ENCODE measurements at regions not wholly inside any gene's neighbourhood (a gene's known extent, or its start where the extent isn't known, plus 50 kb on each side); places are given as distances from the start of the nearest gene placed in this dataset.
A peak's percentile ranks its signal among the peaks of the same experiment; 100 is the strongest.
"Not testable (repeated sequence)": the region's sequence is repeated elsewhere in the genome, so short reads cannot be mapped to it uniquely, and the experiment has no call there.

DNA sequence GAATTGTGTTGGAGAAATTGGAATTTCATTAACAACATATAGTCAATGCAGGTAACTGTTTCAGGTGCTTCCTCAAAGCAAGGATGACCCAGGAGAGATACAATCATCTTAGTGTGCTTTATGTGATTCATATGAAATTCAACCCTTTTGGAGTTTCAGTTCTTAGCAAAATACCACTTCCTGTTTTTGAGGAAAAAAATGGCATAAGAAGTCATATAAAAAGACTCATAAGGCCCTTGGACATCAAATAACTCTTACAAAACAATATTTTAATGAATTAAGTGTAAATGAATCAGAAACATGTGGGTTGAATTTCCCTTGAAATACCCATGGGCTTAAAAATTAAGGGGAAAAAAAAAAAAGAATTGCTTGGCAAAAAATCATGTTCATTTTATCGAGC lies 926.6 kb downstream of the LTN1 start:
- H3K79me2 ChIP-seq (ENCODE audit: insufficient read depth, low read length): no peaks in the 10 kb centered on the region
- H3K36me3 ChIP-seq (ENCODE audit: insufficient read depth, low read length): no peaks in the 10 kb centered on the region
- no peak overlapping the region for H3K4me3 ChIP-seq (ENCODE audit: low read length, poor library complexity, severe bottlenecking)
- no peak overlapping the region for H2AFZ ChIP-seq (ENCODE audit: low read length)
- TF ChIP-seq, protein P1, sequence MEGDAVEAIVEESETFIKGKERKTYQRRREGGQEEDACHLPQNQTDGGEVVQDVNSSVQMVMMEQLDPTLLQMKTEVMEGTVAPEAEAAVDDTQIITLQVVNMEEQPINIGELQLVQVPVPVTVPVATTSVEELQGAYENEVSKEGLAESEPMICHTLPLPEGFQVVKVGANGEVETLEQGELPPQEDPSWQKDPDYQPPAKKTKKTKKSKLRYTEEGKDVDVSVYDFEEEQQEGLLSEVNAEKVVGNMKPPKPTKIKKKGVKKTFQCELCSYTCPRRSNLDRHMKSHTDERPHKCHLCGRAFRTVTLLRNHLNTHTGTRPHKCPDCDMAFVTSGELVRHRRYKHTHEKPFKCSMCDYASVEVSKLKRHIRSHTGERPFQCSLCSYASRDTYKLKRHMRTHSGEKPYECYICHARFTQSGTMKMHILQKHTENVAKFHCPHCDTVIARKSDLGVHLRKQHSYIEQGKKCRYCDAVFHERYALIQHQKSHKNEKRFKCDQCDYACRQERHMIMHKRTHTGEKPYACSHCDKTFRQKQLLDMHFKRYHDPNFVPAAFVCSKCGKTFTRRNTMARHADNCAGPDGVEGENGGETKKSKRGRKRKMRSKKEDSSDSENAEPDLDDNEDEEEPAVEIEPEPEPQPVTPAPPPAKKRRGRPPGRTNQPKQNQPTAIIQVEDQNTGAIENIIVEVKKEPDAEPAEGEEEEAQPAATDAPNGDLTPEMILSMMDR (conservative IDR thresholded peaks at IDR 0.05; ENCODE audit: low read length): no peak
- no peak for TF ChIP-seq EZH2phosphoT487 (IDR thresholded peaks at IDR 0.05; ENCODE audit: borderline replicate concordance)
- no peaks in the 10 kb centered on the region for H4K20me1 ChIP-seq (ENCODE audit: insufficient read depth, low read length, poor library complexity, severe bottlenecking)
- no peaks in the 10 kb centered on the region for H3K9me2 ChIP-seq (replicated peaks; ENCODE audit: low read depth, low read length)
- H3K4me1 ChIP-seq (ENCODE audit: insufficient read depth, low read length, poor library complexity, severe bottlenecking): no peaks in the 10 kb centered on the region
- no peaks in the 10 kb centered on the region for H3K9me3 ChIP-seq (ENCODE audit: insufficient read depth, low read depth, low read length)
- H3F3A ChIP-seq (ENCODE audit: low read depth): no peaks in the 10 kb centered on the region
- H3K9ac ChIP-seq (ENCODE audit: low read depth, low read length, poor library complexity, severe bottlenecking): no peak overlapping the region
- H3K4me2 ChIP-seq (ENCODE audit: low read depth, low read length, poor library complexity, severe bottlenecking): no peak overlapping the region
- no peaks in the 10 kb centered on the region for H3K27me3 ChIP-seq (ENCODE audit: insufficient read depth, low read length, poor library complexity, severe bottlenecking)

DNA sequence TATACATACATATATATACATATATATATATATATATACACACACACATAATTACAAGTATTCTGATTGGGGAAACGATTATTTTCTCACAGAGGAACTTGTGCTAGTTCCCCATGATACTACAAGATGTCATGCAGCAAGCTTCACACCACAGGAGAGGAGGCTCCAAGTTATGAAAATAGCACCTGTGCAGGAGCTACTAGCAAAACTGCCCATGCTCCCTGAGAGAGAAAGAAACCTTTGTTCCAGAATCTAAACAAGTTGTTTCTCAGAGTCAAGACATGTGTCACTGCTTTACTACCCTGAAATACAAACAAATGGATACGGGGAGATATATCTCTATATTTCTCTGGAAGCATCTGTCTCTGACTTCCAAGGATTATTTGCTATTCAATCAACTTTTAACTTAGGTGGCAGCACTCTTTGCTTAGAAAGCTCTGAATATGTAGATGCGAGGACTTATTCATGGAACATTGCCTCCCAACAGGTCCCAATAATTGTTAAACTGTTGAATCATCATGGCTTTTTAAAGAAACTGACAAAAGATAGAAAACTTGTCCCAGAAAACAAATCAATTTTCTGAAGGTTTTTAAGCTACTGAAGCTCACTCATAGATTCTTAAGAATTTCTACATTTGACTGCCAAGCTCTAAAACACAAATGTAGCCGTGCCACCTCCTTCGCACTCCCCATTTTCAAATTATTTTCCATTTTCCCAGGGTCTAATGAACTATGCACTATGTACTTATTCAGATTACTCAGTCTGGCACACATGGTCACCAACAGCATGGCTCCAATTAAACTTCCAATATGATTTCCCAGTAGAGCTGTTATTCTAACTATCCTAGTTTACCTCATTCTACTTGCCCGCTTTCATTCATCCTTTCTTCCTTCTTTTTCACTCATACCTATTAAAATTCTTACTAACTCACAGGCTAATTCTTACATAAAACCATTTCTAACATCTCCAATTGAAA lies 929.1 kb downstream of the LTN1 start:
- TF ChIP-seq, protein P1 (conservative IDR thresholded peaks at IDR 0.05; ENCODE audit: low read length): no peak
- TF ChIP-seq EZH2phosphoT487 (IDR thresholded peaks at IDR 0.05; ENCODE audit: borderline replicate concordance): no peak
- Histone ChIP-seq H4K20me1 (ENCODE audit: insufficient read depth, low read length, poor library complexity, severe bottlenecking) (no peaks in the 10 kb centered on the region), H3K4me1 (ENCODE audit: insufficient read depth, low read length, poor library complexity, severe bottlenecking) (no peaks in the 10 kb centered on the region), H3K9me3 (ENCODE audit: insufficient read depth, low read depth, low read length) (no peaks in the 10 kb centered on the region), H3K9ac (ENCODE audit: low read depth, low read length, poor library complexity, severe bottlenecking) (no peak overlapping the region), H3K9me2 (replicated peaks; ENCODE audit: low read depth, low read length) (no peaks in the 10 kb centered on the region), H3F3A (ENCODE audit: low read depth) (no peaks in the 10 kb centered on the region), H3K36me3 (ENCODE audit: insufficient read depth, low read length) (no peaks in the 10 kb centered on the region), H3K4me3 (ENCODE audit: low read length, poor library complexity, severe bottlenecking) (no peak overlapping the region), H3K4me2 (ENCODE audit: low read depth, low read length, poor library complexity, severe bottlenecking) (no peak overlapping the region), H3K27me3 (ENCODE audit: insufficient read depth, low read length, poor library complexity, severe bottlenecking) (no peaks in the 10 kb centered on the region), H3K79me2 (ENCODE audit: insufficient read depth, low read length) (no peaks in the 10 kb centered on the region), H2AFZ (ENCODE audit: low read length) (no peak overlapping the region)

DNA sequence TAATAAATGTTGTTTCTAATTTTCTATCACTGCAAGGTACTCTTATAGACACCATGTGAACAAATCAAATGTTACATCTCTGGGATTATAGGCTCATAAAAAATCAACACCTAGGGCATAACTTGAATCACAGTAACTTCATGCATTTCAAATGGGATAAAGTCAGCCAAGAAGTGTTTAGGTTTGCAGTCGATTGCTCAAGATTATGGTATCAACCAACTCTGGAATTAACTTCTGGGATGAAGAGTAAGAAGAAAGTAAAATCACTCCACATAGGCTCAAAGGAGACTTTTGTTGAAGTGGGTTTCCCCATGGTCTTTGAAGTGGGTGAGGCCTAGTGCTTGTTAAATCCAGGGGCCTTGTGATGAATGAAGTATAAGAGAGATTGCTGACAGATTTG lies 939.7 kb downstream of the LTN1 start:
- H3K27me3 ChIP-seq (ENCODE audit: insufficient read depth, low read length, poor library complexity, severe bottlenecking); H2AFZ ChIP-seq (ENCODE audit: low read length); H3K4me1 ChIP-seq (ENCODE audit: insufficient read depth, low read length, poor library complexity, severe bottlenecking); H3K9me2 ChIP-seq (replicated peaks; ENCODE audit: low read depth, low read length); H3K4me3 ChIP-seq (ENCODE audit: low read length, poor library complexity, severe bottlenecking); H4K20me1 ChIP-seq (ENCODE audit: insufficient read depth, low read length, poor library complexity, severe bottlenecking); H3K9me3 ChIP-seq (ENCODE audit: insufficient read depth, low read depth, low read length); H3K9ac ChIP-seq (ENCODE audit: low read depth, low read length, poor library complexity, severe bottlenecking); H3K4me2 ChIP-seq (ENCODE audit: low read depth, low read length, poor library complexity, severe bottlenecking); H3K36me3 ChIP-seq (ENCODE audit: insufficient read depth, low read length); H3K79me2 ChIP-seq (ENCODE audit: insufficient read depth, low read length); H3F3A ChIP-seq (ENCODE audit: low read depth): not testable (repeated sequence)

DNA sequence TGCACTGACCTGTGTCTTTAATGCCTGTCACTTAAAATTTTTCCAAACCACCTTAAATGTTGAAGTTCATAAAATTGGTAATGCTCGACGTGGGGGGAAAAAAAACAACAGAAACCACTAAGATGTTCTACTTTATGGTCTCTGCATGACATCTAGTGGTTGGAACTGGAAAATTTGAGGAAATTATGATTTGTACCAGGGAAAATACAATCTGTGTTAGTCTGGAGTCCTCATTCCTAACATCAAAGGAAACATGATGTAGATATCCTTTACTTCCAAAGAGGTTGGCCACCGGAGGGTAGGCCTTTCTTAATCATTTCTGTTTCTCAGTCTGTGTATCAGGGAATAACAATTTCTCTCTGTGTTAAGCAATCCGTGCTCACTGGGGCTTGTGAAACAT lies 941.0 kb downstream of the LTN1 start:
- H3K9me2 ChIP-seq (replicated peaks; ENCODE audit: low read depth, low read length); H3K4me3 ChIP-seq (ENCODE audit: low read length, poor library complexity, severe bottlenecking); H3K27me3 ChIP-seq (ENCODE audit: insufficient read depth, low read length, poor library complexity, severe bottlenecking); H3K4me2 ChIP-seq (ENCODE audit: low read depth, low read length, poor library complexity, severe bottlenecking); H3K9me3 ChIP-seq (ENCODE audit: insufficient read depth, low read depth, low read length); H3F3A ChIP-seq (ENCODE audit: low read depth); H2AFZ ChIP-seq (ENCODE audit: low read length); H3K9ac ChIP-seq (ENCODE audit: low read depth, low read length, poor library complexity, severe bottlenecking); H3K36me3 ChIP-seq (ENCODE audit: insufficient read depth, low read length); H4K20me1 ChIP-seq (ENCODE audit: insufficient read depth, low read length, poor library complexity, severe bottlenecking); H3K79me2 ChIP-seq (ENCODE audit: insufficient read depth, low read length); H3K4me1 ChIP-seq (ENCODE audit: insufficient read depth, low read length, poor library complexity, severe bottlenecking): not testable (repeated sequence)
- TF ChIP-seq, protein P1 (conservative IDR thresholded peaks at IDR 0.05; ENCODE audit: low read length): peak; percentile 42

DNA sequence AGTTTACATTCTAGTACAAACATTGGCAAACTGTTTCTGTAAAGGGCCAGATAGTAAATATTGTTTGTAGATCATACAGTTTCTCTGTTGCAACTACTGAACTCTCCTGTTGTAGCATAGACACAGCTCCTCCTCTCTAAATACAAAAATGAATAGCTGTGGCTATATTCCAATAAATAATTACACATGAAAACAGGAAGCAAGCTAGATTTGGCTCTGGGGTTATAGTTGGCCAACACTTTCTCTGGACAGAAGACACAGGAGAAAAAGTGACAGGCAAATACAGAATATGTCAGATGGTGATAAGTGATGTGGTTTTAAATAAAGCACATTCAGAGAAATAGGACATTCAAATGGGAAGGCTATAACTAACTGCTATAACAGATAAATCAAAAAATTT lies 957.0 kb downstream of the LTN1 start:
- not testable (repeated sequence) for H3K4me1 ChIP-seq (ENCODE audit: insufficient read depth, low read length, poor library complexity, severe bottlenecking); H3K4me2 ChIP-seq (ENCODE audit: low read depth, low read length, poor library complexity, severe bottlenecking); H3F3A ChIP-seq (ENCODE audit: low read depth); H3K9me3 ChIP-seq (ENCODE audit: insufficient read depth, low read depth, low read length); H3K4me3 ChIP-seq (ENCODE audit: low read length, poor library complexity, severe bottlenecking); H4K20me1 ChIP-seq (ENCODE audit: insufficient read depth, low read length, poor library complexity, severe bottlenecking); H2AFZ ChIP-seq (ENCODE audit: low read length); H3K27me3 ChIP-seq (ENCODE audit: insufficient read depth, low read length, poor library complexity, severe bottlenecking); H3K9ac ChIP-seq (ENCODE audit: low read depth, low read length, poor library complexity, severe bottlenecking); H3K36me3 ChIP-seq (ENCODE audit: insufficient read depth, low read length); H3K79me2 ChIP-seq (ENCODE audit: insufficient read depth, low read length); H3K9me2 ChIP-seq (replicated peaks; ENCODE audit: low read depth, low read length)

Data from Loucy (cell line).